Esophagus muscularis mucosa (tissue), 4 donors: ENCODE measurements at regions not wholly inside any gene's neighbourhood (a gene's known extent, or its start where the extent isn't known, plus 50 kb on each side); places are given as distances from the start of the nearest gene placed in this dataset.

Source experiments
- DNase-seq: peaks from one replicate; pipeline ENCODE4 v3.0.0-alpha.2; 2017; ENCODE audit errors: extremely low spot score
- H3K27ac ChIP-seq, 4 donors: fragments of 200-600 bp; sonication (generic); replicated peaks in 1 of 4; 1 replicate in 3 of 4; 2 replicates in 1 of 4; pipeline ENCODE4 v1.5.1; 2016 to 2019; ENCODE audit warnings: mild to moderate bottlenecking in 1 of 4
- H3K27me3 ChIP-seq, 4 donors: fragments of 200-600 bp; sonication (generic); one replicate each; pipeline versions ENCODE4 v1.5.1 to v1.6.0; 2016 to 2019
- H3K36me3 ChIP-seq, 4 donors: fragments of 200-600 bp; sonication (generic); one replicate each; pipeline ENCODE4 v1.5.1; 2016 to 2019
- H3K4me1 ChIP-seq, 4 donors: fragments of 200-600 bp; sonication (generic); one replicate each; pipeline ENCODE4 v1.5.1; 2016 to 2019
- H3K4me3 ChIP-seq, 4 donors: fragments of 200-600 bp; sonication (generic); 1 replicate in 2 of 4; 2 replicates in 2 of 4; pipeline ENCODE4 v1.5.1; 2016 to 2019; ENCODE audit warnings: mild to moderate bottlenecking in 4 of 4, moderate library complexity in 1 of 4
- H3K9me3 ChIP-seq, 4 donors: fragments of 200-600 bp; sonication (generic); 1 replicate in 3 of 4; 2 replicates in 1 of 4; pipeline ENCODE4 v1.5.1; 2016 to 2019
- EP300 ChIP-seq: sonication (generic); formaldehyde crosslinking; IDR thresholded peaks from one replicate; pipeline ENCODE4 v1.6.1; 2017; ENCODE audit warnings: antibody characterized with exemption
- POLR2A ChIP-seq: fragments of 450-650 bp; IDR thresholded peaks from one replicate; pipeline ENCODE4 v1.6.1; 2017; ENCODE audit warnings: antibody characterized with exemption, moderate library complexity, mild to moderate bottlenecking, low read depth
- POLR2AphosphoS5 ChIP-seq, 2 donors: sonication (generic); formaldehyde crosslinking; IDR thresholded peaks; one replicate each; pipeline ENCODE4 v1.6.1; 2017; ENCODE audit warnings: antibody characterized with exemption in 2 of 2
- WGBS: methylation state at CpG from one replicate; pipeline ENCODE4 v1.1.5; 2018; 5-methylcytosine and 5-hydroxymethylcytosine counted together
- intact Hi-C: fragments of 100-400 bp; cut with DNase I; formaldehyde crosslinking; loops from one replicate; pipeline ENCODE4 v1.15.1; 2023
- TF ChIP-seq, protein P1 (sequence below), 3 experiments: fragments of 200-600 bp in 2 of 3; fragments of 450-650 bp in 1 of 3; sonication (generic) in 2 of 3; IDR thresholded peaks; one replicate each; pipeline ENCODE4 v1.5.1; 2017 to 2019; ENCODE audit warnings: antibody characterized with exemption in 3 of 3, mild to moderate bottlenecking in 2 of 3, moderate library complexity in 1 of 3

GRCh38 chr14:34344318-34344717 is 117.7 kb downstream of the SPTSSA start:
- WGBS = 89% methylated on average over 5 of the region's 5 CpGs
- TF ChIP-seq EP300 (no peak), POLR2AphosphoS5 (IDR thresholded peaks at IDR 0.05) (no peak), POLR2A (no peak)
- TF ChIP-seq, protein P1, sequence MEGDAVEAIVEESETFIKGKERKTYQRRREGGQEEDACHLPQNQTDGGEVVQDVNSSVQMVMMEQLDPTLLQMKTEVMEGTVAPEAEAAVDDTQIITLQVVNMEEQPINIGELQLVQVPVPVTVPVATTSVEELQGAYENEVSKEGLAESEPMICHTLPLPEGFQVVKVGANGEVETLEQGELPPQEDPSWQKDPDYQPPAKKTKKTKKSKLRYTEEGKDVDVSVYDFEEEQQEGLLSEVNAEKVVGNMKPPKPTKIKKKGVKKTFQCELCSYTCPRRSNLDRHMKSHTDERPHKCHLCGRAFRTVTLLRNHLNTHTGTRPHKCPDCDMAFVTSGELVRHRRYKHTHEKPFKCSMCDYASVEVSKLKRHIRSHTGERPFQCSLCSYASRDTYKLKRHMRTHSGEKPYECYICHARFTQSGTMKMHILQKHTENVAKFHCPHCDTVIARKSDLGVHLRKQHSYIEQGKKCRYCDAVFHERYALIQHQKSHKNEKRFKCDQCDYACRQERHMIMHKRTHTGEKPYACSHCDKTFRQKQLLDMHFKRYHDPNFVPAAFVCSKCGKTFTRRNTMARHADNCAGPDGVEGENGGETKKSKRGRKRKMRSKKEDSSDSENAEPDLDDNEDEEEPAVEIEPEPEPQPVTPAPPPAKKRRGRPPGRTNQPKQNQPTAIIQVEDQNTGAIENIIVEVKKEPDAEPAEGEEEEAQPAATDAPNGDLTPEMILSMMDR (IDR thresholded peaks at IDR 0.05) = no peak

DNA sequence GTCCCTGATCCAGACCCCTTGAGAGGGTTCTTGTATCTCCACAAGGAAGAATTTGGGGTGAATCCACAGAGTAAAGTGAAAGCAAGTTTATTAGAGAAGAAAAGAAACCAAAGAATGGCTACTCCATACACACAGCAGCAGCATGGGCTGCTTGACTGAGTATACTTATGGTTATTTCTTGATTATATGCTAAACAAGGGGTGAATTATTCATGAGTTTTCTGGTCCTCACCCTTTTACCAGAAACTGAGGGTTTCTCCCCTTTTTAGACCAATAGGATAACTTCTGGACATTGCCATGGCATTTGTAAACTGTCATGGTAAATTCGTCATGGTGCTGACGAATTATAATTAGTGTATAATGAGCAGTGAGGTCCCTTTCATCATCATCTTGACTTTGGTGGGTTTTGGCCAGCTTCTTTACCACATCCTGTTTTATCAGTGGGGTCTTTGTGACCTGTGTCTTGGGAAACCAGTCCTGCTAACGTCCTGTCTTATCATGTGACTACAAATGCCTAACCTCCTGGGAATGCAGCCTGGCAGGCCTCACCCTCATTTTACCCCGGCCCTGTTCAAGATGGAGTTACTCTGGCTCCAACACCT is 121.9 kb downstream of the SPTSSA start:
- Histone ChIP-seq H3K27ac (no peak overlapping the region), H3K4me1 (no peaks in the 10 kb centered on the region), H3K36me3 (no peaks in the 10 kb centered on the region), H3K4me3 (no peak overlapping the region), H3K27me3 (no peaks in the 10 kb centered on the region), H3K9me3 (no peaks in the 10 kb centered on the region)
- WGBS = 73% methylated on average over 4 of the region's 4 CpGs
- intact Hi-C loops = no loop called here
- DNase-seq = no peak
- TF ChIP-seq, protein P1 (IDR thresholded peaks at IDR 0.05) = no peak

More at GRCh38 chr14:34344318-34344717, 117.7 kb downstream of the SPTSSA start:
- Histone ChIP-seq H3K36me3 (no peaks in the 10 kb centered on the region), H3K9me3 (no peaks in the 10 kb centered on the region), H3K4me1 (no peaks in the 10 kb centered on the region), H3K27ac (no peak overlapping the region), H3K27me3 (no peaks in the 10 kb centered on the region), H3K4me3 (no peak overlapping the region)
- intact Hi-C loops = no loop called here
- DNase-seq = no peak

DNA sequence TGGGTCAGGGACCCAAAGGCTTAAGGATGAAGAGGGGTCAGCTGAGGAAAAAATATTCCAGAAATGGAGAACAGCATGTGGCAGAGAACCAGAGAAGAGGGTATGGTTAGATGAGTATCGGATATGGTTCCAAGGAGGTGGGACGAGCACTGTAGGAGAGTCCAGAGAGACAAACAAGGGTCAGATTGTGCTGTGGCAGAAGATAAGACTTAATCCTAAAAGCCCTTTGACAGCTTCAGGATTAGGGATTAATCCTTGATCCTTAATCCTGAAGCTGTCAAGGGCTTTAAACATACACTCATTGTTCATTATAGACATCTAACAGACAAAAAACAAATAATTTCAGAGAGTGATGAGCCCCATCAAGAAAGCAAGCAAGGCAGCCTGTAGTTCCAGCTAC is 124.0 kb downstream of the SPTSSA start:
- Histone ChIP-seq H3K36me3 (no peaks in the 10 kb centered on the region), H3K4me3 (no peak overlapping the region), H3K4me1 (no peaks in the 10 kb centered on the region), H3K9me3 (no peaks in the 10 kb centered on the region), H3K27ac (no peak overlapping the region), H3K27me3 (no peaks in the 10 kb centered on the region)
- intact Hi-C loops = no loop called here
- WGBS = 96% methylated on average over 2 of the region's 2 CpGs
- TF ChIP-seq EP300 = no peak
- TF ChIP-seq, protein P1 (IDR thresholded peaks at IDR 0.05) = no peak
- TF ChIP-seq POLR2A = no peak
- TF ChIP-seq POLR2AphosphoS5 (IDR thresholded peaks at IDR 0.05) = no peak
- no peak for DNase-seq

DNA sequence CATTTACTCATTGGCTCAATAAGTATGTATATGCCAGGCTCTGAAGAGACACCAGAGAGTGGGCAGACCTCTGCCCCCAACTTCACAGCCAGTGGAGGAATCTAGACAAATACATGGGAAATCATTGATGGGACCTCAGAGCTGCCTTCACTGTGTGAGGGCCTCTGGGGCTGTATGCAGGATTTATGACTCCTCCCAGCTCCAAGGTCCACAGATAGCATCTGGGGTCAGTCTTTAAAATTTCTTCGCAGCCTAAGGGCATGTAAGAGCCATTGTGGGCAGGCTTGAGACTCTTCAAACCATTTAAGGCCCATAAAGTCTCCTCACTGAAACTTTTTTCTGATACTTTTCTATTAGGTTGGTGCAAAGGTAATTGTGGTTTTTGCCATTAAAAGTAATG is 125.5 kb downstream of the SPTSSA start:
- no peaks in the 10 kb centered on the region for H3K27me3 ChIP-seq
- no peaks in the 10 kb centered on the region for H3K36me3 ChIP-seq
- H3K4me1 ChIP-seq = peaks cover 0 to 8% (median 0%) of the 10 kb centered on the region in 4 donors
- 100% methylated on average over 1 of the region's 1 CpG for WGBS
- TF ChIP-seq EP300 (no peak), POLR2A (no peak), POLR2AphosphoS5 (IDR thresholded peaks at IDR 0.05) (no peak)
- TF ChIP-seq, protein P1 (IDR thresholded peaks at IDR 0.05) = no peak
- no peak for DNase-seq
- H3K4me3 ChIP-seq = no peak overlapping the region
- H3K9me3 ChIP-seq = no peaks in the 10 kb centered on the region
- no peak overlapping the region for H3K27ac ChIP-seq
- intact Hi-C loops = no loop called here

DNA sequence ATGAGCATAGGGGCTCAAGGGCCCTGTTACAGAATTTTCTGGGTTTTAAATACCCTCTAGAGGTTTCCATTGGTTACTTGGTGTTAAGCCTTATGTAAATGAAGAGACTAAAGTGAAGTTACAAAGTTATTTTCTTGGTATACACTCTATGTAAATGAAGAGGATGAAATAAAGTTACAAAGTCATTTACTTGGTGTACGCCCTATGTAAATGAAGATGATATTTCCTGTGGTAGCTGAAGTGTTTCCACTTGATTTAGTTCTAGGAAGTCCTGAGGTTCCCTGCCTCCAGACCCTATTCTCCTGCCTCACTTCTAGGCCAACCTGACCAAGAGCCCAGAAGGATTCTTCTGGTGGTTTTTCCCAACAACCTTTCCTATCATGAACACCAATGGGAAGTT is 126.1 kb downstream of the SPTSSA start:
- no peak for DNase-seq
- 100% methylated on average over 1 of the region's 1 CpG for WGBS
- intact Hi-C loops = no loop called here

More for the DNA sequence above, 126.1 kb downstream of the SPTSSA start:
- Histone ChIP-seq H3K36me3 (no peaks in the 10 kb centered on the region), H3K4me3 (no peak overlapping the region), H3K4me1 (peaks cover 0 to 13% (median 2%) of the 10 kb centered on the region in 4 donors), H3K27me3 (no peaks in the 10 kb centered on the region), H3K9me3 (no peaks in the 10 kb centered on the region), H3K27ac (no peak overlapping the region)
- TF ChIP-seq EP300 = no peak
- TF ChIP-seq POLR2AphosphoS5 (IDR thresholded peaks at IDR 0.05) = no peak
- TF ChIP-seq, protein P1 (IDR thresholded peaks at IDR 0.05) = no peak
- TF ChIP-seq POLR2A = no peak
